NCI-H460 (cell line): ENCODE measurements at regions not wholly inside any gene's neighbourhood (a gene's known extent, or its start where the extent isn't known, plus 50 kb on each side); places are given as distances from the start of the nearest gene placed in this dataset.
"Not testable (repeated sequence)": the region's sequence is repeated elsewhere in the genome, so short reads cannot be mapped to it uniquely, and the experiment has no call there.

Experiments used
- DNase-seq: peaks from one replicate; pipeline ENCODE4 v3.0.0-alpha.2; 2016; ENCODE audit warnings: low read depth; ENCODE audit errors: extremely low read depth

DNA sequence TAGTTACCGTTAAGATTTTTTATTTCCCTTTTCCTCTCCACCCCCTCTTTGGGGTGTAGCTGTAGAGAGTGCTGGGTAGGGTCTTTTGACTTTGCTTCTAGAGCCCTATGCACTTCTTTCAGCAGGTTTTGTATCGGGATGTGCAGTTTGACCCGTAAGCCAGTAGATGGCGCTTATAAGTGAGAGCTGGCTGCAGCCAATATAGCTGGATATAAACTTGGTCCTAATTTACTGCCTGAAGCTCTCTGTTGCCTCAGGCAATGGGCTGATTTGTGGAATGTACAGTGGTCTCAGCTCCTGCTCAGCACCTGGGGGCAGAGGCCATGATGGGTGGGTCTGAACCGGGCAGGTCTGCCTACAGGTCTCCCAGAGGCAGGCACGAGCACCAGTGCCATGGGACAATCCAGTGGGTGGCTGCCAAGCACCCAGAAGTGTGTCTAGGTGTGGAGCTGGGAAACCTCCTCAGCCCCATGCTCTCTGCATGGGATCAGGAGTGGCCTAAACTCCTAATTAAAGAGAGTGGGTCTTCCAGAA lies 146.5 kb downstream of the SPANXN1 start:
- peak; percentile 2 for DNase-seq

- DNase-seq: no peak
These were observed 147.0 kb downstream of the SPANXN1 start for GRCh38 chrX:145394344-145394743.

DNA sequence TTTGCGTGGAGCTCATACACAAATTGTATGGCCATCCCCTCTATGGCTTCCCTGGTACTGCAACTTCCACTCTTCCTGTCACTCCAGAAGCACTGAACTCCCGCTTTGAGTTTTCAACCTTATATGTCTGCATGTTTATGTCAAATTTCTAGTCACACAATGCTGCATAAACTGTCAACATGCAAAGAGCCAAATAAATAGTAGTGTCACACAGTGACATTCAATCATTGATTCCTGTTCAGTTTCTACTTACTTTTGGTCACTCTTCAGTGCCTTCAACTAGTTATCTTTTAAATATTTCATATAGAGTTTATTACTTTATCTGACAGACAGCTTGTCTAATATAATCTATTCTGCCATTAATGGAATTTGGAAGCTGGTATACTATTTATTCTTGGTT lies 149.3 kb downstream of the SPANXN1 start:
- no peak for DNase-seq

GRCh38 chrX:145405012-145405411 lies 157.7 kb downstream of the SPANXN1 start:
- peak; percentile 38 for DNase-seq

GRCh38 chrX:145410622-145411021 lies 163.3 kb downstream of the SPANXN1 start:
- no peak for DNase-seq

DNA sequence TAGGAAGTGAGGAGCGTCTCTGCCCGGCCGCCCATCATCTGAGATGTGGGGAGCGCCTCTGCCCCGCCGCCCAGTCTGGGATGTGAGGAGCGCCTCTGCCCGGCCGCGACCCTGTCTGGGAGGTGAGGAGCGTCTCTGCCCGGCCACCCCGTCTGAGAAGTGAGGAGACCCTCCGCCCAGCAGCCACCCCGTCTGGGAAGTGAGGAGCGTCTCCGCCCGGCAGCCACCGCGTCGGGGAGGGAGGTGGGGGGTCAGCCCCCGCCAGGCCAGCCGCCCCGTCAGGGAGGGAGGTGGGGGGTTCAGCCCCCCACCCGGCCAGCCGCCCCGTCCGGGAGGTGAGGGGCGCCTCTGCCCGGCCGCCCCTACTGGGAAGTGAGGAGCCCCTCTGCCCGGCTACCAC lies 188.9 kb downstream of the SPANXN1 start:
- not testable (repeated sequence) for DNase-seq

GRCh38 chrX:145464650-145465049 lies 217.3 kb downstream of the SPANXN1 start:
- DNase-seq: no peak

DNA sequence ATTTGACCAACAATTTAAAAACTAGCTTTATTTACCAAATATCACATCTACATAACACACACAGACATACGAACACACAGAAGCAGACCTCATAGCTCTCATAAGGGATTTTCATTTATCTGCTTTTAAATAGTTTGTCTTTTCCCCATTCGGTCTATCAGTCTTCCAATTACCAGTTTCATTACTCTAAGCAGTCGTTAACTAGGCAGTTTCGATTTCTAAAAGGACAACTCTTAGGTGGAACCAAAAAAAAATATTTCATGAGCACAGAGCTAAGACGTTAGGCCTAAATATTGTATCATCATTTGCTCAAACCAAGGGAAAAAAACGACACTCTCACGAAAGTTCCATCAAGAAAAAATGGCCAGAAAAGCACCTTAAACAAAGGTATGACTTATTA lies 228.4 kb downstream of the SPANXN1 start:
- no peak for DNase-seq

GRCh38 chrX:145484740-145485139 lies 237.4 kb downstream of the SPANXN1 start:
- DNase-seq: no peak

DNA sequence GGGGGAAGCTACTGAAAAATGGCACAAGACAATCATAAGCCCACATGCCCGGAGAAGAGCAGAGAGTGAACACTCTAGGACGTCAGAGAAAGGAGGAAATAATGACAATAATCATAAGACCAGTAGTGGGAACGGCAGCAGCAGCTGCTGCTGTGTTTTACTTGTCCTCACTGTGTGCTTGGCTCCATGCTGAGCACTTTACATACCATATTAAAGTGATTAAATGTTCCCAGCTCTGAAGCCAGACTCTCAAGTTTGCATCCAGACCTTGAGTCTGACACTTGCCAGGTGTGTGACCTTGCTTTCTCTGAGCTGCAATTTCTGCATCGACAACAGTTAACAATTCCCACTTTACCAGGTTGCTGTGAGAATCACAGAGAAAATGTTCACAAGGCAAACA lies 255.4 kb downstream of the SPANXN1 start:
- DNase-seq: no peak

DNA sequence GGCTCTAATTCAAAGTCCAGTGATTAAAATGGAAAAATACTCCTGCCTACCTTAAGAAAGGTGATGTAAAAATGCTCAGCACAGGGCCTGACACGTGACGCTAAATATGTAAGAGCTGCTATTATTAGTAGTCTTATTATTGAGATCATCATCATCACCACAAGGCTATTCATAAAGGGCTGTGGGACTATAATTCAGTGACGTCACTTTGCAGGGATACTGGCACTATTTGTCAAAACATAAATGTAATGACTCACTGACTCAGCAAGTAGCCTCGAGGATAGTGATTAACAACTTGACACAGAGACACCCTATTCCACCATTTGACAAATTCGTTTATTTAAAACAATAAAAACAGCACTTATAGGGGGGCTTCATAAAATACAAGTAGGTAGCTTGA lies 258.9 kb downstream of the SPANXN1 start:
- no peak for DNase-seq

GRCh38 chrX:145524931-145525330 lies 277.6 kb downstream of the SPANXN1 start:
- DNase-seq: no peak

GRCh38 chrX:145532176-145532780 lies 285.0 kb downstream of the SPANXN1 start:
- DNase-seq: no peak

DNA sequence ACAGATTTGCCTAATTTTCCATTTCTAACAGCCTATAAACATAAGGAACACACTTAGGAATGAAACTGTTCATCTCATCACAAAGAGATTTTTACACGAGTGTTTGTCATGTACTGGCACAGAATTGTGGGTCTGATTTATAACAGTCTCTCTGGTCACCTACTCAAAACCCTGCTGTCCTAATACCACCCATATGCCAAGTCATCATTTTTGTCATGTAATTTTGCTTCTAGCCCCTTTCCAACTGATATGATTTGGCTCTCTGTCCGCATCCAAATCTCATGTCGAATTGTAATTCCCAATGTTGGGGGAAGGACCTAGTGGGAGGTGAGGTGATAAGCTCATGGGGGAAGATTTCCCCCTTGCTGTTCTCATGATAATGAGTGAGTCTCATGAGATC lies 284.1 kb upstream of the SLITRK2 start:
- DNase-seq: no peak

GRCh38 chrX:145549496-145549895 lies 268.1 kb upstream of the SLITRK2 start:
- no peak for DNase-seq

- DNase-seq: no peak
These were observed 265.0 kb upstream of the SLITRK2 start for GRCh38 chrX:145552643-145553042.

GRCh38 chrX:145553702-145554101 lies 263.9 kb upstream of the SLITRK2 start:
- DNase-seq: no peak

GRCh38 chrX:145563159-145563558 lies 254.5 kb upstream of the SLITRK2 start:
- no peak for DNase-seq

GRCh38 chrX:145609951-145610511 lies 207.6 kb upstream of the SLITRK2 start:
- DNase-seq: peak; percentile 66

DNA sequence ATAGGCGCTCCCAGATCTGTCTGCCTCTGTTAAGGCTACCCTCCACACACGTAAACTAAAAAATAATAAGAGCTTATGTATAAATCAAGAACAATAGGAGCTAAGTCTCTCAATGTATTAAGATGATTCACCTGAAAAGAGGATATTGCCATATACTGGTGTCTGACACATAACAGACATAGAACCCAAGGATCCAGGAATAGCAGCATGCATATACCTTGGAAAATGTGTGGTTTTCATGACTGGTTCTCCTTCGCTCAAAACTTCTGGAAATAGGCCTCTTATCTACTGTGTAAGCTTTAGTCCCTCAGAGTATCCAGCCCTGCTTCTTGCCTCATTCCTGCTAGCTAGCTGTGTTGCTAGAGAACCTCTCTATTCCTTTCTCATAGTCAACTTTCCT lies 203.7 kb upstream of the SLITRK2 start:
- DNase-seq: no peak

DNA sequence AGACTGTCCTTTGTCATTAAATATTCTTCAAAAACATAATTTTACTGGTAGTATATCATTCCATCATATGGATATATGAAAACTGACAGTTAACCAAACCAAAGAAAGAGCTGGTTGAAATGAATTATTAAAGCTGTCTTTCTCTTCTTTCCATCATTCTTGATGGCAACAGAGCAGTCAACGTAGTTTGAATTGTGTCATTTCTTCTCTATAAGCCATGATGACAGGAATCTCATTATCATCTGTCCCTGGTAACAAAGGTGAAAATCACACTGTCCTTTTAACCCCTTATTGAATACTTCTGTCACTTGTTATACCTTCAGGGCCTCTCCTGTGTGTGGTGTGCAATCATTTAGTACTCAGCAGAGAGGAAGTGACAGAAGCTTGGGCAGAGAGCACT lies 197.0 kb upstream of the SLITRK2 start:
- DNase-seq: no peak

DNA sequence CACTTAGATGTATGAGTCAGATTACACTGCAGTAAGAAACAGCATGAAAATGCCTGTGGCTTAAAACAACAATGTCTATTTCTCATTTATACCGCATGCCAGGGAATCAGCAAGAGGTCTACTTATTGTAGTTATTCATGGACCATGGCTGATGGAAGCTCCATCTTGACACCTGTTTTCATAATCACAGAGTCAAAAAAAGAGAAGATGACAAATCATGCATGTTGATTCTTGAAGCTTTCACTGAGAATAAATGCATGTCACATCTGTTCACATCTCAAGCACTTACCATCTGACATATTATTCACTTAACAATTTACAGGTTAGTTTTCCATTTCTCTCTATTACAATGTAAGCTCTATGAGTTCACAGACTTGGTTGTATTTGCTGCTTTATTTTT lies 194.2 kb upstream of the SLITRK2 start:
- DNase-seq: no peak

GRCh38 chrX:145630081-145630480 lies 187.5 kb upstream of the SLITRK2 start:
- no peak for DNase-seq
